ENCODE measurements at regions not wholly inside any gene's neighbourhood (a gene's known extent, or its start where the extent isn't known, plus 50 kb on each side); places are given as distances from the start of the nearest gene placed in this dataset.
A peak's percentile ranks its signal among the peaks of the same experiment; 100 is the strongest.

DNA sequence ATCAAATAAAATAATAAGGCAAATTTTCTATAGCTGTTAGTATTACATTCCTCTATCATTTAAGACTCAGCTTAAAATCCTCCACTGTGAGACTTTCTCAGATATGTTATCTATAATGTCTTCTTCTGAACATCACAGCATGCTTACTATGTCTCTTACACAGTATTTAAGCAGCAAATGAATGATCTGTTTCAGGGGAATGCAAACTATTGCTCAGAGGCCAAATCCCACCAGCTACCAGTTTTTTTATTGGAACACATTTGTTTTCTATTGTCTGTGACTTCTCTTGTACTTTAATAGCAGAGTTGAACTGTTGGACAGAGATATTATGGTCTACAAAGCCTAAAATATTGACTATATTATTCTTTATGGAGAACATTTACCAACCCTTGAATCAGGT is 59.6 kb downstream of the C3orf38 start:
- Histone ChIP-seq H3K4me1 (no peaks in the 10 kb centered on the region), H3K9me3 (no peaks in the 10 kb centered on the region), H3K36me3 (no peaks in the 10 kb centered on the region), H3K4me3 (no peak overlapping the region), H3K27ac (no peak overlapping the region), H3K27me3 (no peaks in the 10 kb centered on the region)
- intact Hi-C loops (cut with DNase I; ENCODE audit: low total_unique reads), result no loop called here
- DNase-seq (ENCODE audit: low spot score in 2 of 2), result no peak
- TF ChIP-seq POLR2A (IDR thresholded peaks at IDR 0.05) (no peak), POLR2AphosphoS5 (IDR thresholded peaks at IDR 0.05) (no peak)
- TF ChIP-seq, protein P1, sequence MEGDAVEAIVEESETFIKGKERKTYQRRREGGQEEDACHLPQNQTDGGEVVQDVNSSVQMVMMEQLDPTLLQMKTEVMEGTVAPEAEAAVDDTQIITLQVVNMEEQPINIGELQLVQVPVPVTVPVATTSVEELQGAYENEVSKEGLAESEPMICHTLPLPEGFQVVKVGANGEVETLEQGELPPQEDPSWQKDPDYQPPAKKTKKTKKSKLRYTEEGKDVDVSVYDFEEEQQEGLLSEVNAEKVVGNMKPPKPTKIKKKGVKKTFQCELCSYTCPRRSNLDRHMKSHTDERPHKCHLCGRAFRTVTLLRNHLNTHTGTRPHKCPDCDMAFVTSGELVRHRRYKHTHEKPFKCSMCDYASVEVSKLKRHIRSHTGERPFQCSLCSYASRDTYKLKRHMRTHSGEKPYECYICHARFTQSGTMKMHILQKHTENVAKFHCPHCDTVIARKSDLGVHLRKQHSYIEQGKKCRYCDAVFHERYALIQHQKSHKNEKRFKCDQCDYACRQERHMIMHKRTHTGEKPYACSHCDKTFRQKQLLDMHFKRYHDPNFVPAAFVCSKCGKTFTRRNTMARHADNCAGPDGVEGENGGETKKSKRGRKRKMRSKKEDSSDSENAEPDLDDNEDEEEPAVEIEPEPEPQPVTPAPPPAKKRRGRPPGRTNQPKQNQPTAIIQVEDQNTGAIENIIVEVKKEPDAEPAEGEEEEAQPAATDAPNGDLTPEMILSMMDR (IDR thresholded peaks at IDR 0.05), result no peak

GRCh38 chr3:88211096-88211890 is 61.5 kb downstream of the C3orf38 start:
- TF ChIP-seq POLR2AphosphoS5 (IDR thresholded peaks at IDR 0.05), result no peak
- TF ChIP-seq, protein P1 (IDR thresholded peaks at IDR 0.05), result no peak
- no peak for TF ChIP-seq POLR2A (IDR thresholded peaks at IDR 0.05)
- H3K4me3 ChIP-seq, result no peak overlapping the region
- intact Hi-C loops (cut with DNase I; ENCODE audit: low total_unique reads), result no loop called here
- no peaks in the 10 kb centered on the region for H3K4me1 ChIP-seq
- H3K27me3 ChIP-seq, result no peaks in the 10 kb centered on the region
- no peak overlapping the region for H3K27ac ChIP-seq
- DNase-seq (ENCODE audit: low spot score in 2 of 2), result no peak
- no peaks in the 10 kb centered on the region for H3K36me3 ChIP-seq
- no peaks in the 10 kb centered on the region for H3K9me3 ChIP-seq

- Histone ChIP-seq H3K9me3 (no peaks in the 10 kb centered on the region), H3K4me1 (no peaks in the 10 kb centered on the region), H3K36me3 (no peaks in the 10 kb centered on the region), H3K27ac (no peak overlapping the region), H3K27me3 (no peaks in the 10 kb centered on the region), H3K4me3 (no peak overlapping the region)
- no peak for DNase-seq (ENCODE audit: low spot score in 2 of 2)
- TF ChIP-seq POLR2AphosphoS5 (IDR thresholded peaks at IDR 0.05), result no peak
- TF ChIP-seq, protein P1 (IDR thresholded peaks at IDR 0.05), result peak in 1 of 3 donors; percentile 13
- intact Hi-C loops (cut with DNase I; ENCODE audit: low total_unique reads), result no loop called here
Observed at GRCh38 chr3:88219138-88219792, 69.5 kb downstream of the C3orf38 start.

DNA sequence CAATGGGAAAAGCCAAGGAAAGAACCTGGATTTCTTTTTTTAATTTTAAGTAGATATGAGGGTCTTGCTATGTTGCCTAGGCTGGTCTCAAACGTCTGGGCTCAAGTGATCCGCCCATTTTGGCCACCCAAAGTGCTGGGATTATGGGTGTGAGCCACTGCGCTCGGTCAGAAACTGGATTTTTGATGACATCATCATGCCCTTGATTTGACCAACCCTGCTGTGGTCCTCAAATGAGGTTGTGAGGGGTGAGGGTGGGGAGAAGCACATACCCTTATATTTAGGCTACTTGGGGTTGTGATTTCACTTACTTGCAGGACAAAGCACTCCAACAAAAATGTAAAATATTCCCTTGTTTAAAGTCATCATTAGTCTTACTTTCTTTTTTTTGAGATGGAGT is 70.4 kb downstream of the C3orf38 start:
- intact Hi-C loops (cut with DNase I; ENCODE audit: low total_unique reads), result no loop called here

DNA sequence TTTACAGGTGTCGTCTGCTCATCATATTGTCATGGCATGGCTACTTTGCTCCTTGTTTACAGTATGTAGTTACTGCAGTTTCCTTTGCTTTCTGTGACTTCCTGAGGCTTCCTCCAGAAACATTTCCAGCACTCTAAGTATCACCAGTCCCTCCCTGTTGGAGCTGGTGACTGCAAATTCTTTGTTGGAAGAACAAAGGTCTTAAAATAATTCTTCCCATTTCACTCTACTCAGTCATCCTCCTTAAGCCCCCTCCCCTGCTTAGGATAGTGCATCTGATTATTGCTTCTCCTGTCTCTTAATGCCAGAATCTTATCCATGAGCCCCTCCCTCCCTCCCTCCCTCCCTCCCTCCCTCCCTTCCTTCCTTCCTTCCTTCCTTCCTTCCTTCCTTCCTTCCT is 72.0 kb downstream of the C3orf38 start:
- no peak for DNase-seq (ENCODE audit: low spot score in 2 of 2)
- Histone ChIP-seq H3K4me1 (no peaks in the 10 kb centered on the region), H3K4me3 (no peak overlapping the region), H3K27ac (no peak overlapping the region), H3K9me3 (no peaks in the 10 kb centered on the region), H3K36me3 (no peaks in the 10 kb centered on the region), H3K27me3 (no peaks in the 10 kb centered on the region)
- intact Hi-C loops (cut with DNase I; ENCODE audit: low total_unique reads), result no loop called here
- TF ChIP-seq POLR2AphosphoS5 (IDR thresholded peaks at IDR 0.05) (no peak), POLR2A (IDR thresholded peaks at IDR 0.05) (no peak)
- TF ChIP-seq, protein P1 (IDR thresholded peaks at IDR 0.05), result no peak

More for the DNA sequence above, 70.4 kb downstream of the C3orf38 start:
- no peak overlapping the region for H3K4me3 ChIP-seq
- no peaks in the 10 kb centered on the region for H3K9me3 ChIP-seq
- TF ChIP-seq, protein P1 (IDR thresholded peaks at IDR 0.05), result no peak
- no peak for TF ChIP-seq POLR2A (IDR thresholded peaks at IDR 0.05)
- H3K27ac ChIP-seq, result no peak overlapping the region
- H3K4me1 ChIP-seq, result no peaks in the 10 kb centered on the region
- H3K36me3 ChIP-seq, result no peaks in the 10 kb centered on the region
- no peak for DNase-seq (ENCODE audit: low spot score in 2 of 2)
- no peaks in the 10 kb centered on the region for H3K27me3 ChIP-seq

All from breast epithelium (tissue), 4 donors.